ENCODE measurements at regions not wholly inside any gene's neighbourhood (a gene's known extent, or its start where the extent isn't known, plus 50 kb on each side); places are given as distances from the start of the nearest gene placed in this dataset.

DNA sequence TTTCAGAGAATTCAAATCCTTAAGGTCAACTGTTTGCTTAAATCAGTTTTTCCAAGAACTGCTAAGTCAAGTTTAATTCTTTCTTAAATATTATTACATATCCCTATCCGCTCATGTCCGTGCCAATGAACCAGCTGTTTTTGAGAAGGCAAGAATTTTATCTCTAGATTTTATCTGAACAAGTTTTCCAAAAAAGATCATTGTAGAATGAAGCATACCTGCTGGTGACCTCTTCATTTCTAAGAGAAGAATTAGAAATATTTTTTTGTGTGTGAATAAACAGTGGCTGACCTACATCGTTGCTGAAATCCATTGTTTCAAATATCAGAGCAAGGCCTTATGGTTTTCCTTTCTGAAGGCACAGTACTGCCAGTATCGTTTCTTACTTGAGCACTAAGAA is 58.4 kb upstream of the RND3 start:
- intact Hi-C loops (cut with DNase I, micrococcal nuclease), result no loop called here

DNA sequence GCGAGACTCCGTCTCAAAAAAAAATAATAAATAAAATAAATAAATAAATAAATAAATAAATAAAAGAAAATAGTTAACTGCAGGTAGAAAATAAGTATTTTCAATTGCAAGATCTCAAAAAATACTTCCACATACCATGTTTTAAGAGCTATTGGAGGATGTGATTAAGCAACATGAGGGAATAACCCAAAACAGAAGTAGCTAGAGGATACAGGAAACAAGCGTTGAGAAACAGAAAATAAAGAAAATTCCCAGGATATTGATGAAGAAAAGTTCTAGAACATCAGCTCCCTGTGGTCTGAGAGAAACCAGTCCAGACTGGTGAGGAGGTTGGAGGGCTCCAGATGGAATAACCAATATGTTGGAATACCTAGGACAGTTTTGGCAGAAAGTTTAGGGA is 57.3 kb upstream of the RND3 start:
- Histone ChIP-seq H3K9me3 (no peaks in the 10 kb centered on the region), H3K4me1 (ENCODE audit: low read depth) (no peaks in the 10 kb centered on the region)

More for the DNA sequence above, 58.4 kb upstream of the RND3 start:
- no peak for ATAC-seq
- TF ChIP-seq, protein P1, sequence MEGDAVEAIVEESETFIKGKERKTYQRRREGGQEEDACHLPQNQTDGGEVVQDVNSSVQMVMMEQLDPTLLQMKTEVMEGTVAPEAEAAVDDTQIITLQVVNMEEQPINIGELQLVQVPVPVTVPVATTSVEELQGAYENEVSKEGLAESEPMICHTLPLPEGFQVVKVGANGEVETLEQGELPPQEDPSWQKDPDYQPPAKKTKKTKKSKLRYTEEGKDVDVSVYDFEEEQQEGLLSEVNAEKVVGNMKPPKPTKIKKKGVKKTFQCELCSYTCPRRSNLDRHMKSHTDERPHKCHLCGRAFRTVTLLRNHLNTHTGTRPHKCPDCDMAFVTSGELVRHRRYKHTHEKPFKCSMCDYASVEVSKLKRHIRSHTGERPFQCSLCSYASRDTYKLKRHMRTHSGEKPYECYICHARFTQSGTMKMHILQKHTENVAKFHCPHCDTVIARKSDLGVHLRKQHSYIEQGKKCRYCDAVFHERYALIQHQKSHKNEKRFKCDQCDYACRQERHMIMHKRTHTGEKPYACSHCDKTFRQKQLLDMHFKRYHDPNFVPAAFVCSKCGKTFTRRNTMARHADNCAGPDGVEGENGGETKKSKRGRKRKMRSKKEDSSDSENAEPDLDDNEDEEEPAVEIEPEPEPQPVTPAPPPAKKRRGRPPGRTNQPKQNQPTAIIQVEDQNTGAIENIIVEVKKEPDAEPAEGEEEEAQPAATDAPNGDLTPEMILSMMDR (IDR thresholded peaks at IDR 0.05), result no peak
- Histone ChIP-seq H3K4me3 (no peak overlapping the region), H3K4me1 (ENCODE audit: low read depth) (no peaks in the 10 kb centered on the region), H3K9me3 (no peaks in the 10 kb centered on the region), H3K36me3 (ENCODE audit: low read depth) (no peaks in the 10 kb centered on the region)
- DNase-seq, result no peak

DNA sequence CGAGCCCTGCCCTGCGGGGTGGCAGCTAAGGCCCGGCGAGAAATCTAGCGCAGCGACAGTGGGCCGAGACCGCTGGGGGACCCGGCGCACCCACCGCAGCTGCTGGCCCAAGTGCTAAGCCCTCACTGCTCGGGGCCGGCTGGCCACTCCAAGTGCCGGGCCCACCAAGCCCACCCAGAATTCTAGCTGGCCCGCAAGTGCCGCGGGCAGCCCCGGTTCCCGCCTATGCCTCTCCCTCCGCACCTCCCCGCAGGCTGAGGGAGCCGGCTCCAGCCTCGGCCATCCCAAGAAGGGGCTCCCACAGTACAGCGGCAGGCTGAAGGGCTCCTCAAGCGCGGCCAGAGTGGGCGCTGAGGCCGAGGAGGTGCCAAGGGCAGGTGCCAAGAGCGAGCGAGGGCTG is 55.2 kb upstream of the RND3 start:
- no peaks in the 10 kb centered on the region for H3K36me3 ChIP-seq (ENCODE audit: low read depth)
- no peaks in the 10 kb centered on the region for H3K4me1 ChIP-seq (ENCODE audit: low read depth)
- intact Hi-C loops (cut with DNase I, micrococcal nuclease), result no loop called here
- no peaks in the 10 kb centered on the region for H3K9me3 ChIP-seq
- TF ChIP-seq, protein P1 (IDR thresholded peaks at IDR 0.05), result no peak
- no peak overlapping the region for H3K4me3 ChIP-seq
- DNase-seq (no peak), ATAC-seq (no peak)

More for the DNA sequence above, 57.3 kb upstream of the RND3 start:
- intact Hi-C loops (cut with DNase I, micrococcal nuclease), result no loop called here
- Histone ChIP-seq H3K36me3 (ENCODE audit: low read depth) (no peaks in the 10 kb centered on the region), H3K4me3 (no peak overlapping the region)
- DNase-seq (no peak), ATAC-seq (no peak)
- TF ChIP-seq, protein P1 (IDR thresholded peaks at IDR 0.05), result no peak

DNA sequence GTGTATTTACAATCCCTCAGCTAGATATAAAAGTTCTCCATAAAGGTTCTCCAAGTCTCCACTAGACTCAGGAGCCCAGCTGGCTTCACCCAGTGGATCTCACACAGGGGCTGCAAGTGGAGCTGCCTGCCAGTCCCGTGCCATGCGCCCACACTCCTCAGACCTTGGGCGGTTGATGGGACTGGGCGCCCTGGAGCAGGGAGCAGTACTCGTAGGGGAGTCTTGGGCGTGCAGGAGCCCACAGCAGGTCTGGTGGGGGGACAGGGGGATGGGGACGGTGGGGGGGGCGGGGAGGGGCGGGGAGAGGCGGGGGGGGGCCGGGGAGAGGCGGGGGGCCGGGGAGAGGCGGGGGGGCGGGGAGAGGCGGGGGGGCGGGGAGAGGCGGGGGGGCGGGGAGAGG is 54.7 kb upstream of the RND3 start:
- Histone ChIP-seq H3K36me3 (ENCODE audit: low read depth) (no peaks in the 10 kb centered on the region), H3K4me1 (ENCODE audit: low read depth) (no peaks in the 10 kb centered on the region), H3K4me3 (no peak overlapping the region), H3K9me3 (no peaks in the 10 kb centered on the region)
- DNase-seq, result no peak
- TF ChIP-seq, protein P1 (IDR thresholded peaks at IDR 0.05), result no peak
- intact Hi-C loops (cut with DNase I, micrococcal nuclease), result no loop called here
- no peak for ATAC-seq

DNA sequence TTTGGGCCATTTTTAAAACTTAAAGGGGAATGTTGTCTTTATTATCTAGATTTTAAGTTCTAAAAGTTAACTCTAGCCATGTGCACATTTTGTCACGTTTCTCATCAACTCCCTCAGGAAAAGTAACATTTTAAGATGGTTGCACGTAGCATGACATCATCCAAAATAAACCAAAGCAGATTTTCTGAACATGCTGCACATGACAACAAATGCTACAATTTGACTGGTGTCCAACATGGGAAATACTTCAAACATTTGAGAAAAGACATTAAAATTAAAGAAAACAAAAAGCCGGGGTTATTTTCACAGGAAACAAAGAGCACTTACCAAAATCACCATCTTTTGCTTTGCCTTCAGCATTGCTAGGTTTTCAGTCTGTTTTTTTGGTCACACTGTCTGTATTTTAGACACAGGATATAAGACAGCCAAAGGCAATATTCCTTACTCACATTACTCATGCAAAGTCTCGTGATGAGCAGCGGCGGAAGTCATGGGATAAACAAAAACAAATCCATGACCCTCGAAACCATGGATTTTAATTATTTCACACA is 51.3 kb upstream of the RND3 start:
- no peak overlapping the region for H3K4me3 ChIP-seq
- ATAC-seq (no peak), DNase-seq (no peak)
- H3K4me1 ChIP-seq (ENCODE audit: low read depth), result no peaks in the 10 kb centered on the region
- TF ChIP-seq, protein P1 (IDR thresholded peaks at IDR 0.05), result no peak
- no peaks in the 10 kb centered on the region for H3K9me3 ChIP-seq
- intact Hi-C loops (cut with DNase I, micrococcal nuclease), result no loop called here
- H3K36me3 ChIP-seq (ENCODE audit: low read depth), result no peaks in the 10 kb centered on the region

Data from mucosa of descending colon (tissue), 3 donors.